HEK293 (cell line): ENCODE measurements at regions not wholly inside any gene's neighbourhood (a gene's known extent, or its start where the extent isn't known, plus 50 kb on each side); places are given as distances from the start of the nearest gene placed in this dataset.

Experiments
- ATF2 ChIP-seq: fragments of 450-650 bp; formaldehyde crosslinking; IDR thresholded peaks from 2 replicates; pipeline ENCODE4 v1.5.1; 2016; ENCODE audit warnings: missing biosample characterization, missing genetic modification characterization, low read depth
- BCL11A ChIP-seq: fragments of 450-650 bp; formaldehyde crosslinking; IDR thresholded peaks from 2 replicates; pipeline ENCODE4 v1.5.1; 2016; ENCODE audit warnings: low read depth, missing biosample characterization, missing genetic modification characterization
- CTCF ChIP-seq: fragments of 450-650 bp; formaldehyde crosslinking; IDR thresholded peaks from 2 replicates; pipeline ENCODE4 v1.5.1; 2016; ENCODE audit warnings: missing biosample characterization, missing genetic modification characterization
- PBX3 ChIP-seq: sonication (generic); formaldehyde crosslinking; IDR thresholded peaks from 2 replicates; pipeline ENCODE4 v1.8.1; 2022; ENCODE audit warnings: mild to moderate bottlenecking, moderate library complexity, missing genetic modification reagents
- YY1 ChIP-seq: fragments of 450-650 bp; formaldehyde crosslinking; IDR thresholded peaks from 2 replicates; pipeline ENCODE4 v1.5.1; 2018; ENCODE audit warnings: missing biosample characterization, missing genetic modification characterization
- ZNF473 ChIP-seq: fragments of 450-650 bp; formaldehyde crosslinking; IDR thresholded peaks from 2 replicates; pipeline ENCODE4 v1.5.1; 2017; ENCODE audit warnings: missing biosample characterization, missing genetic modification characterization
- ZNF626 ChIP-seq: fragments of 450-650 bp; sonication (Bioruptor Pico); formaldehyde crosslinking; IDR thresholded peaks from 2 replicates; pipeline ENCODE4 v1.5.1; 2018; ENCODE audit warnings: missing biosample characterization, missing genetic modification characterization, inconsistent platforms
- ZNF654 ChIP-seq: fragments of 450-650 bp; formaldehyde crosslinking; IDR thresholded peaks from 2 replicates; pipeline ENCODE4 v1.5.1; 2016; ENCODE audit warnings: low read depth, missing biosample characterization, missing genetic modification characterization
- ZNF791 ChIP-seq: fragments of 450-650 bp; formaldehyde crosslinking; IDR thresholded peaks from 2 replicates; pipeline ENCODE4 v1.5.1; 2016; ENCODE audit warnings: missing biosample characterization, missing genetic modification characterization

- TF ChIP-seq ZNF473 (tag by site-specific recombination) (no peak), CTCF (tag by site-specific recombination) (no peak), PBX3 (CRISPR knock-in tag) (no peak), YY1 (tag by site-specific recombination) (no peak), BCL11A (no peak), ZNF626 (tag by site-specific recombination) (no peak), ZNF791 (no peak), ATF2 (no peak), ZNF654 (tag by site-specific recombination) (no peak)
Observed at GRCh38 chr5:91797576-91797975, 414.5 kb upstream of the ARRDC3 start.
